K562 (cell line): ENCODE measurements at regions not wholly inside any gene's neighbourhood (a gene's known extent, or its start where the extent isn't known, plus 50 kb on each side); places are given as distances from the start of the nearest gene placed in this dataset.

Source experiments
- ATAC-seq: fragments of 200-7000 bp; cut with Tn5 transposase; 3 replicates; pipeline ENCODE4 v1.9.1; 2020; ENCODE audit warnings: moderate library complexity
- BruUV-seq: library from RNA; stranded (reverse); fragments of 400-500 nt; replicated peaks from 2 replicates; lab custom pipeline; 2021; lab: Mats Ljungman, UMichigan
- CTCF ChIA-PET: fragments of 300-600 bp; formaldehyde crosslinking; extraction: SDS; loops from one replicate; lab custom pipeline; 2021; ENCODE audit warnings: low intra/inter-chr PET ratio; lab: Yijun Ruan, JAX
- POLR2A ChIA-PET: fragments of 300-600, 350-650 bp; sonication (Branson Sonifier 250); formaldehyde crosslinking; extraction: SDS; loops from one replicate; lab custom pipeline; 2021; ENCODE audit warnings: antibody characterized with exemption, inconsistent platforms; lab: Yijun Ruan, JAX
- DNase-seq, 4 experiments: peaks; one replicate each; pipeline versions ENCODE4 v3.0.0 to v3.0.0-alpha.2; 2011 to 2018; ENCODE audit warnings: low spot score in 3 of 4, mixed read lengths in 3 of 4; ENCODE audit errors: extremely low read depth in 1 of 4
- FAIRE-seq: peaks from 2 replicates; lab custom pipeline; 2011; peaks lifted over from hg19 to GRCh38; lab: Jason Lieb, UNC
- H2AFZ ChIP-seq: 2 replicates; pipeline ENCODE4 v1.6.0; 2011; ENCODE audit warnings: low read depth, low read length, control low read depth, inconsistent platforms
- H3K27ac ChIP-seq: fragments of 200-600 bp; 3 replicates; pipeline ENCODE4 v1.8.0; 2011; ENCODE audit warnings: low read depth, mild to moderate bottlenecking, control low read depth, inconsistent platforms, low read length, moderate library complexity, mixed read lengths; ENCODE audit errors: extremely low read depth
- H3K27me3 ChIP-seq, 2 experiments: fragments of 300-600 bp in 1 of 2; 2 replicates in 1 of 2; 3 replicates in 1 of 2; pipeline versions ENCODE4 v1.6.0 to v1.8.0; 2011; ENCODE audit warnings: inconsistent platforms in 2 of 2, low read length in 2 of 2, mild to moderate bottlenecking in 1 of 2, mixed read lengths in 1 of 2, moderate library complexity in 1 of 2; ENCODE audit not compliant: control insufficient read depth in 2 of 2, insufficient read depth in 2 of 2
- H3K36me3 ChIP-seq: fragments of 300-600 bp; 3 replicates; pipeline ENCODE4 v1.8.0; 2011; ENCODE audit warnings: mild to moderate bottlenecking, low read length, inconsistent platforms; ENCODE audit not compliant: control insufficient read depth, insufficient read depth
- H3K4me1 ChIP-seq, 2 experiments: fragments of 200-600 bp in 1 of 2; replicated peaks in 1 of 2; 2 replicates in 1 of 2; 3 replicates in 1 of 2; pipeline versions ENCODE4 v1.5.1 to v1.8.0; 2011; ENCODE audit warnings: inconsistent platforms in 2 of 2, low read length in 2 of 2, mild to moderate bottlenecking in 1 of 2, mixed read lengths in 1 of 2, moderate library complexity in 1 of 2; ENCODE audit not compliant: control insufficient read depth in 2 of 2, insufficient read depth in 2 of 2
- H3K4me2 ChIP-seq: 2 replicates; pipeline ENCODE4 v1.6.1; 2011; ENCODE audit warnings: low read length, control low read depth, inconsistent platforms, mixed read lengths; ENCODE audit not compliant: insufficient read depth
- H3K4me3 ChIP-seq: fragments of 200-600 bp; sonication (generic), shearing (Covaris generic); 2 replicates; pipeline ENCODE4 v1.5.1; 2016; ENCODE audit warnings: control low read depth, inconsistent platforms
- H3K79me2 ChIP-seq: fragments of 200-600 bp; 3 replicates; pipeline ENCODE4 v1.8.0; 2011; ENCODE audit warnings: low read length, inconsistent platforms; ENCODE audit not compliant: control insufficient read depth, insufficient read depth
- H3K9ac ChIP-seq, 2 experiments: 2 replicates each; pipeline versions ENCODE4 v1.6.0 to v1.6.1; 2011; ENCODE audit warnings: low read depth in 2 of 2, low read length in 2 of 2, control low read depth in 1 of 2, inconsistent platforms in 1 of 2, mild to moderate bottlenecking in 1 of 2, mixed read lengths in 1 of 2; ENCODE audit not compliant: insufficient read depth in 1 of 2
- H3K9me1 ChIP-seq: one replicate; pipeline ENCODE4 v1.6.0; 2011; ENCODE audit warnings: inconsistent platforms, mild to moderate bottlenecking, low read length, moderate library complexity; ENCODE audit not compliant: control insufficient read depth, insufficient read depth
- H3K9me3 ChIP-seq: replicated peaks from 2 replicates; pipeline ENCODE4 v1.5.1; 2011; ENCODE audit warnings: low read depth, low read length, inconsistent platforms; ENCODE audit not compliant: control insufficient read depth, insufficient read depth
- H4K20me1 ChIP-seq: replicated peaks from 2 replicates; pipeline ENCODE4 v1.6.1; 2011; ENCODE audit warnings: low read length, inconsistent platforms, mixed read lengths; ENCODE audit not compliant: control insufficient read depth, insufficient read depth
- ADNP ChIP-seq: fragments of 200-800 bp; sonication (Bioruptor generic); IDR thresholded peaks from 2 replicates; pipeline ENCODE4 v1.6.1; 2016; ENCODE audit warnings: missing genetic modification characterization, missing compliant biosample characterization
- FIP1L1 ChIP-seq: fragments of 200-400 bp; formaldehyde crosslinking; IDR thresholded peaks from 2 replicates; pipeline ENCODE4 v1.6.1; 2018; ENCODE audit warnings: mild to moderate bottlenecking, low read depth, low read length; ENCODE audit not compliant: poor library complexity, severe bottlenecking
- GMEB1 ChIP-seq: fragments of 250-450 bp; sonication (Bioruptor Pico); IDR thresholded peaks from 2 replicates; pipeline ENCODE4 v1.4.0; 2020; ENCODE audit warnings: mild to moderate bottlenecking
- HDAC1 ChIP-seq, 2 experiments: fragments of 450-650 bp; IDR thresholded peaks; 2 replicates each; pipeline ENCODE4 v1.6.1; 2016 to 2017; ENCODE audit warnings: inconsistent platforms in 1 of 2, mild to moderate bottlenecking in 1 of 2, moderate library complexity in 1 of 2
- NCOA6 ChIP-seq: fragments of 450-650 bp; IDR thresholded peaks from 2 replicates; pipeline ENCODE4 v1.6.1; 2017; ENCODE audit warnings: mild to moderate bottlenecking
- RBFOX2 ChIP-seq: fragments of 200-400 bp; formaldehyde crosslinking; IDR thresholded peaks from 2 replicates; pipeline ENCODE4 v1.6.1; 2017; ENCODE audit warnings: low read depth, mild to moderate bottlenecking, low read length, moderate library complexity
- RBM39 ChIP-seq: fragments of 200-400 bp; formaldehyde crosslinking; optimal IDR thresholded peaks from 2 replicates; pipeline ENCODE3; 2018; ENCODE audit warnings: low read depth, low read length
- RNF2 ChIP-seq: sonication (generic); IDR thresholded peaks from 2 replicates; pipeline ENCODE4 v1.6.1; 2016
- SLC30A9 ChIP-seq: fragments of 250-450 bp; sonication (Bioruptor Pico); IDR thresholded peaks from 2 replicates; pipeline ENCODE4 v1.8.0; 2022; ENCODE audit warnings: mild to moderate bottlenecking, moderate library complexity
- ZKSCAN8 ChIP-seq: fragments of 200-800 bp; sonication (Bioruptor generic); IDR thresholded peaks from 2 replicates; pipeline ENCODE4 v1.6.1; 2016; ENCODE audit warnings: missing genetic modification characterization, missing compliant biosample characterization
- ZNF146 ChIP-seq: IDR thresholded peaks from one replicate; pipeline ENCODE4 v1.6.1; 2018; ENCODE audit warnings: missing compliant biosample characterization; ENCODE audit not compliant: unreplicated experiment
- ZNF699 ChIP-seq: fragments of 250-450 bp; sonication (Bioruptor Pico); IDR thresholded peaks from 2 replicates; pipeline ENCODE4 v1.8.0; 2021; ENCODE audit warnings: mild to moderate bottlenecking, moderate library complexity; ENCODE audit not compliant: insufficient replicate concordance
- WGBS: fragments of 100-300 bp; shearing (Covaris generic); methylation state at CpG from one replicate; pipeline ENCODE4 v1.1.6; 2016; ENCODE audit warnings: low coverage, mixed read lengths; ENCODE audit not compliant: insufficient coverage; ENCODE audit errors: missing lambda C conversion rate; 5-methylcytosine and 5-hydroxymethylcytosine counted together
- in situ Hi-C: fragments of 300-500 bp; cut with MboI; formaldehyde crosslinking; loops from 4 replicates; pipeline ENCODE4 v1.15.0; 2018; ENCODE audit warnings: inconsistent platforms, mixed read lengths
- intact Hi-C: fragments of 100-400 bp; cut with micrococcal nuclease; formaldehyde crosslinking; loops from 2 replicates; pipeline ENCODE4 v1.14.2; 2022

GRCh38 chr4:19380600-19380999 is 871.1 kb upstream of the SLIT2 start:
- 0% methylated on average over 2 of the region's 2 CpGs for WGBS
- BruUV-seq: no TSS peak
- CTCF ChIA-PET: no interaction called here

More at GRCh38 chr4:19380600-19380999, 871.1 kb upstream of the SLIT2 start:
- H3K4me1 ChIP-seq: no peaks in the 10 kb centered on the region
- H3K27me3 ChIP-seq: no peaks in the 10 kb centered on the region
- H3K27ac ChIP-seq: no peak overlapping the region
- no peaks in the 10 kb centered on the region for H3K79me2 ChIP-seq
- H2AFZ ChIP-seq: no peak overlapping the region
- H4K20me1 ChIP-seq: no peaks in the 10 kb centered on the region
- no peak for FAIRE-seq
- DNase-seq: no peak
- no peak overlapping the region for H3K9ac ChIP-seq
- POLR2A ChIA-PET: no interaction called here
- in situ Hi-C loops (no loop called here), intact Hi-C loops (no loop called here)
- no peaks in the 10 kb centered on the region for H3K36me3 ChIP-seq
- no peak overlapping the region for H3K4me3 ChIP-seq
- ATAC-seq: no peak
- TF ChIP-seq SLC30A9 (CRISPR knock-in tag) (no peak), FIP1L1 (no peak), NCOA6 (no peak), ZKSCAN8 (CRISPR knock-in tag) (no peak), RNF2 (no peak), RBM39 (no peak), ADNP (tag) (no peak), GMEB1 (CRISPR knock-in tag) (no peak), RBFOX2 (no peak), ZNF146 (CRISPR knock-in tag) (no peak), HDAC1 (IDR thresholded peaks at IDR 0.05) (no peak), ZNF699 (no peak)
- no peak overlapping the region for H3K4me2 ChIP-seq
- no peaks in the 10 kb centered on the region; the same call in 1 of the 2 replicates for H3K9me3 ChIP-seq
- no peaks in the 10 kb centered on the region for H3K9me1 ChIP-seq
